Fibroblast of skin of right quadriceps (primary cell): ENCODE measurements at regions not wholly inside any gene's neighbourhood (a gene's known extent, or its start where the extent isn't known, plus 50 kb on each side); places are given as distances from the start of the nearest gene placed in this dataset.
"Not testable (repeated sequence)": the region's sequence is repeated elsewhere in the genome, so short reads cannot be mapped to it uniquely, and the experiment has no call there.

Experiments
- DNase-seq: peaks from one replicate; pipeline ENCODE4 v3.0.0-alpha.2; 2013

GRCh38 chr19:23984911-23985310, 70.2 kb downstream of the ZNF726 start:
- DNase-seq: not testable (repeated sequence)

GRCh38 chr19:23986623-23987022, 71.9 kb downstream of the ZNF726 start:
- DNase-seq: no peak

DNA sequence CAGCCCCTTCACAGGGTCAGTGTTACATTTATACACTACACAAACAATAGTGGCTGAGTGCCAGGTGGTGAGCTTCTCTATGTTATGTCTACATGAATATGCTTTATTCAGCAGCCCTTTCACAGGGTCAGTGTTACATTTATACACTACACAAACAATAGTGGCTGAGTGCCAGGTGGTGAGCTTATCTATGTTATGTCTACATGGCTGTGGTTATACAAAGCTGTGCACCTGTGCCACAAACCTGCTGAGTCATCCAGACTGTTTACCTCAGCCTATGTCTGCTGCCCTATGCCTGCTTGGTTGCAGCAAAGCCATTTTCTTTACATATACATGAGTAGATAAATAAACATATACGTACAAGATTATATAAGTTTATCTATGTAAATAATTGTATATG, 76.5 kb downstream of the ZNF726 start:
- no peak for DNase-seq

DNA sequence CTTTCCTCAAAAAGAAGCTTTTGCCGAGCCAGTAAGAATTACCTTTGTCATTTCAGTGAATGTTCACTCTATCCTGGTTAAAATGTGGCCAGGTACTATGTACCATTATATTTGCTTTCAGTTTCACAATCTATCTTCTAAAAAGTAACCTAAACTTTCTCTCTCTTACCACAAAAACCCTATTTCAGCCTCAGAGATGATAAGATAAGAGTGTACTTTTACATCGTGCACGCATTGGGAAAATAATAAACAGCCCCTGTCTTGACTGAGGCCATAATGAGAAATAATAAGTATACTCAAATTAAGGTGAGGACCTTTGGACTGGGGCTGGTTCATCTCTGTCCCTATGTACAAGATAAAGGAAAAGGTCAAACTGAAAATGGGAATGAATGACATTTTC, 77.7 kb downstream of the ZNF726 start:
- DNase-seq: no peak

- no peak for DNase-seq
Observed at GRCh38 chr19:23993440-23993839, 78.8 kb downstream of the ZNF726 start.

DNA sequence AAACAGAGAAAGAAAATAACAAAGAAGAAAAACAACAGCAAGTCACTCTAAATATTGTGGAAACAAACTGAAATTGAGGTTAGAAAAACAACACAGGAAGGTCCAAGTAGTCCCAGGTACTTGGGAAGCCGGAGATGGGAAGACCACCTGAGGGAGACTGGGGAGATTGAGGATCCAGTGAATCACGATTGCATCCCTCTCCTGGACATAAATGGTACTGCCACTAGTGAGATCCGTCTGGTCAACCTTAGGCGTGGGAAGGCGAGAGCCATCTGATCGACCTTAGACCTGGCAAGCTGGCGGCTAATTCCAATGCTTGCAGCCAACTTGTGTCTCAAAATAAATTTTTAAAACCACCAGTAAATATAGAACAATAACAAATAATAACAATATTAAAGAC, 81.9 kb downstream of the ZNF726 start:
- DNase-seq: no peak

GRCh38 chr19:23998568-23998967, 83.9 kb downstream of the ZNF726 start:
- DNase-seq: no peak

GRCh38 chr19:23999821-24000610, 85.3 kb downstream of the ZNF726 start:
- no peak for DNase-seq

GRCh38 chr19:24000656-24001055, 86.0 kb downstream of the ZNF726 start:
- no peak for DNase-seq

DNA sequence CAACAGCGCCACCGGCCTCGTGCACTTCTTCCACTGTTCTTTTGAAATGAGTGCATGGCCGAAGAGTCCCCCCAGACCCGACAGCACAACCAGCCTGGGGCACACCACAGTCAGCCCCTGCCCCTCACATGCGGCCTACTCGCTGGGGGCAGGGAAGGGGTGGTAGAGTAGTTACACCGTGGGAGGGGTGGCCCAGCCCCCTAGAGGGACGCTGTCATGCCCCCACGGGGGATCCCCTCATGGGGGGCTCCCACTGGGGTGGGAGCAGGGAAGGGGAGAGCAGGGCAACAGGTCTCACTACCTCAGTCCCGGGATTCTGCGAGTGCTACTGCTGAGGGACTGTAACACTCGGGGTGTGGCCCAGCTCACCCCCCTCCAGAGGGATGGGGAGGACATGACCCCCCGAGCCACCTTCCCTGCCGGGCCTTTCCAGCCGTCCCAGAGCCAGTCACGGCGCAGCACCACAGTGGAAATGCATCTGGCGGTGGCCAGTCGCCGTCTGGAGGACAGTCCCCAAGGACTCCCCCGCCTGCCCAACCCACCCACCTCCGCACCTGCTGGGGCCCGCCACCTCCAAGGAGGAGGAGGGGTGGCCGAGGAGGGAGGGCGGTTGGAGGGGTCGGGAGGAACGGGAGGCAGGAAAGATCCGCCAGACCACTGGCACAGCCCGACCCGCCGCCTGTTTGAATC, 84.6 kb upstream of the ZNF254 start:
- DNase-seq: no peak

- DNase-seq: no peak
Observed at GRCh38 chr19:24003537-24003936, 83.5 kb upstream of the ZNF254 start.

- no peak for DNase-seq
Observed at GRCh38 chr19:24004166-24004565, 82.8 kb upstream of the ZNF254 start.

DNA sequence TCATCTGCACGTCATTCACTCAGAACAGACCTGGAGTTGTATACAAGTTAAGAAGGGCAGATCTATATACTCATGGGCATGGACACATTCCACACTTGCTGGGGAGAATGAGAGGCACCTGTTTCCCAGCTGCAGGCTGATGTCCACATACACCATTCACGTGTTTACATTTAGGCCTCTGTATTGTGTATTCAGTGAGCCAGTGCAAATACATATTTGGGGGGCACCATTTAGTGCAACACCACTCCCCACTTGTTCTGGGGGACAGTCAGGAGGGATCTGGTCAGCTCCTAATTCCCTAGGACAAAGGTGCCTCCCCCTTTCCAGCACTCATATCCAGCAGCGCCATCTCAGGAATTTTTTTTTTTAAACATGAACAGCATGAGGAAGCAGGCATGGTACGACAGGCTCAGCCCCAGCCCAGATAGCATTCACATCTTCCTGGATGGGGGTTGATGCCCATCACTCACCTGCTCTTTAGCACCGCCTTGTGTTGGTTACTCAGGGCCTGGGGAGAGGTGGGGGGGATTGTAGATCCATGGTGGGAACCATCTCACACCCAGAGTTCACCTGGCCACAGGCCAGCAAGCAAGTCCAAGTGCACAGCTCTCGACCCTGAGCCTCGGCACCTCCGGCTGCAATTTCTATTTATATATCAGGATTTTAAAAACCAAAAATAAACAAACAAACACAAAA, 56.9 kb upstream of the ZNF254 start:
- no peak for DNase-seq

DNA sequence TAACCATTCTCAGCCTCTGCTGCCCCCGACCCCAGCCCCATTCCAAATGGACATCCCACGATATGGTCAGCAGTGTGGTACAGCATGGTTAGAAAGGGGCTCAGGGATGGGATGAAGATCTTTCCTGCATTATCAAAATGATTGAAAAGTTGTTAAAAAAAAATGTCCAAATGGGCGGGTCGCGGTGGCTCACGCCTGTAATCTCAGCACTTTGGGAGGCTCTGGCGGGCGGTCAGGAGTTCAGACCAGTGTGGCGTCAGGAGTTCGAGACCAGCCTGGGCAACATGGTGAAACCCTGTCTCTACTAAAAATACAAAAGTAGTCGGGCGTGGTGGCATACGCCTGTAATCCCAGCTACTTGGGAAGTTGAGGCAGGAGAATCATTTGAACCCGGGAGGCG, 54.3 kb upstream of the ZNF254 start:
- DNase-seq: no peak

DNA sequence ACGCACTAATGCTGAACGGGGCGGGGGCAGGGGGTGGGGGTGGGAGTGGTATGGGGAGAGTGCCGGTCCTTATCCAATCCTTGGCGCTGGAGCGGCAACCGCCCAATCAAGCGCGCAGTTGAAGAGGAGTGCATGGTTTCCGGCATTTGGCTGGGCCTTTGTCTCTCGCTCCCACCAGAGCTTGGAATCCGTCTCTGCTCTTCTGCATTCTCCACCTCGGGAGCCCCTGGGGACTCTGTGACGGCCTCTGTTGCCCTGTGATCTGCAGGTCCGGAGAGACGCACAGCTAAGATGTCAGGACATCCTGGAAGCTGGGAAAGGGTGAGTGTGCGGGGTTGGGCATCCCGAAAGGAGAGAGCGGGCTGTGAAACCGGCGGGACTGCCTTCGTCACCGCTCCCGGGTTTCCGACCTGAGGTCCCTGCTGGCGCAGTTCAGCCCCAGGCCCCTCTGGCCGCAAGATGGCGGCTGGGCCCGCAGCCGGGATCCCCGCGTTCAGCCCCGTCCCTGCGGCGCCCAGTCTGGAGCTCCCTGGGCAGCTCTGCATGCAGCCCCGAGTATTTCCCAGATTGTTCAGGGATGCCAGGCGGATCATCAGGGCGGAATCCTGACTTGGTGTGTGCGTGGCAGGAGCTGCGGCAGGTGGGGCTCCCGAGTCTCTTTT, 53.6 kb upstream of the ZNF254 start:
- DNase-seq: peak; percentile 93

- DNase-seq: peak; percentile 55
Observed at GRCh38 chr19:24033963-24034342, 53.0 kb upstream of the ZNF254 start.

DNA sequence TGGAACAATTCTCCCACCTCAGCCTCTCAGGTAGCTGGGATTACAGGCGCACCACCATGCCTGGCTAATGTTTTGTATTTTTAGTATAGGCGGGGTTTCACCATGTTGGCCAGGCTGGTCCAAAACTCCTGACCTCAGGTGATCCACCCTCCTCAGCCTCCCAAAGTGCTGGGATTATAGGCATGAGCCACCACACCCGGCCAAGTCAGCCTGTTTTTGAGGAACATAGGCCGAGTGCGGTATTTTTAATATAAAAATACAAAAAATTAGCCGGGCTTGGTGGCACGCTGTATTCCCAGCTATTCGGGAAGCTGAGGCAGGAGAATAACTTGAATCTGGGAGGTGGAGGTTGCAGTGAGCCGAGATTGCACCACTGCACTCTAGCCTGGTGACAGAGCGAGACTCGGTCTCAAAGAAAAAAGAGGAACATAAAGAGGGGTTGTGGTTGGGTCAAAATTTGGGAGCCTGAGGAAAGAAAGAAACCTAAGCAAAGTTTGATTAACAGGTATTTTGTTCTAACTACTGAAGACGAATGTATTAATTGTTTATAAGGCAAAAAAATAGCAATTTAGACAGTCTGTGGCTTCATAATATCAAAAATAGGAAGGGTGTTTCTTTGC, 51.6 kb upstream of the ZNF254 start:
- not testable (repeated sequence) for DNase-seq
